Mesenchymal stem cell (in vitro differentiated cells and primary cell): ENCODE measurements at regions not wholly inside any gene's neighbourhood (a gene's known extent, or its start where the extent isn't known, plus 50 kb on each side); places are given as distances from the start of the nearest gene placed in this dataset.

ENCODE experiments used
- DNase-seq: peaks from one replicate; pipeline ENCODE4 v3.0.0-alpha.2; 2013
- H2AFZ ChIP-seq: one replicate; pipeline ENCODE4 v1.6.1; 2013; ENCODE audit warnings: low read depth, mild to moderate bottlenecking, control low read depth, inconsistent platforms, low read length, moderate library complexity
- H2AK5ac ChIP-seq: 2 replicates; pipeline ENCODE4 v1.6.1; 2013; ENCODE audit warnings: low read length, moderate library complexity, mild to moderate bottlenecking, inconsistent platforms; ENCODE audit not compliant: severe bottlenecking
- H2BK120ac ChIP-seq: one replicate; pipeline ENCODE4 v1.6.1; 2013; ENCODE audit warnings: low read depth, mild to moderate bottlenecking, inconsistent platforms, low read length, moderate library complexity
- H2BK12ac ChIP-seq, 2 experiments: one replicate each; pipeline ENCODE4 v1.6.1; 2013; ENCODE audit warnings: inconsistent platforms in 2 of 2, low read length in 2 of 2, mild to moderate bottlenecking in 2 of 2, moderate library complexity in 2 of 2, control low read depth in 1 of 2
- H2BK15ac ChIP-seq: one replicate; pipeline ENCODE4 v1.6.1; 2013; ENCODE audit warnings: mild to moderate bottlenecking, low read depth, inconsistent platforms; ENCODE audit not compliant: poor library complexity, severe bottlenecking
- H2BK5ac ChIP-seq: 2 replicates; pipeline ENCODE4 v1.6.1; 2013; ENCODE audit warnings: low read depth, mild to moderate bottlenecking, low read length, control low read depth, inconsistent platforms; ENCODE audit not compliant: poor library complexity, severe bottlenecking
- H3K14ac ChIP-seq, 2 experiments: one replicate each; pipeline ENCODE4 v1.6.1; 2013; ENCODE audit warnings: inconsistent platforms in 2 of 2, low read length in 2 of 2, control low read depth in 1 of 2, mild to moderate bottlenecking in 1 of 2, moderate library complexity in 1 of 2
- H3K18ac ChIP-seq, 2 experiments: one replicate each; pipeline ENCODE4 v1.6.1; 2013; ENCODE audit warnings: inconsistent platforms in 2 of 2, low read length in 2 of 2, control low read depth in 1 of 2, low read depth in 1 of 2, mild to moderate bottlenecking in 1 of 2
- H3K23ac ChIP-seq, 2 experiments: one replicate each; pipeline ENCODE4 v1.6.1; 2013; ENCODE audit warnings: inconsistent platforms in 2 of 2, low read length in 2 of 2, mild to moderate bottlenecking in 2 of 2, moderate library complexity in 2 of 2, control low read depth in 1 of 2
- H3K27ac ChIP-seq: 2 replicates; pipeline ENCODE4 v1.5.1; 2013; ENCODE audit warnings: mild to moderate bottlenecking, moderate library complexity, low read length, control low read depth, inconsistent platforms; ENCODE audit not compliant: poor library complexity, severe bottlenecking
- H3K27me3 ChIP-seq, 2 experiments: 2 replicates each; pipeline versions ENCODE4 v1.6.1 to v1.7.0; 2013; ENCODE audit warnings: low read length in 2 of 2, mild to moderate bottlenecking in 2 of 2, moderate library complexity in 2 of 2, control low read depth in 1 of 2, inconsistent platforms in 1 of 2; ENCODE audit not compliant: control insufficient read depth in 1 of 2, insufficient read depth in 1 of 2
- H3K36me3 ChIP-seq, 2 experiments: 2 replicates each; pipeline versions ENCODE4 v1.6.1 to v1.7.0; 2013; ENCODE audit warnings: low read length in 2 of 2, control low read depth in 1 of 2, inconsistent platforms in 1 of 2, low read depth in 1 of 2, mild to moderate bottlenecking in 1 of 2; ENCODE audit not compliant: insufficient read depth in 2 of 2, control insufficient read depth in 1 of 2
- H3K4ac ChIP-seq, 2 experiments: one replicate each; pipeline ENCODE4 v1.6.1; 2013; ENCODE audit warnings: inconsistent platforms in 2 of 2, low read length in 2 of 2, mild to moderate bottlenecking in 2 of 2, moderate library complexity in 2 of 2, control low read depth in 1 of 2, low read depth in 1 of 2
- H3K4me1 ChIP-seq: 2 replicates; pipeline ENCODE4 v1.6.1; 2013; ENCODE audit warnings: low read depth, low read length, control low read depth; ENCODE audit not compliant: control insufficient read depth, insufficient read depth
- H3K4me2 ChIP-seq: 2 replicates; pipeline ENCODE4 v1.6.1; 2013; ENCODE audit warnings: low read length, mild to moderate bottlenecking, inconsistent platforms; ENCODE audit not compliant: poor library complexity, severe bottlenecking
- H3K4me3 ChIP-seq, 2 experiments: 2 replicates each; pipeline versions ENCODE4 v1.5.1 to v1.7.0; 2013; ENCODE audit warnings: low read length in 2 of 2, mild to moderate bottlenecking in 2 of 2, control low read depth in 1 of 2, low read depth in 1 of 2; ENCODE audit not compliant: insufficient read depth in 1 of 2
- H3K79me1 ChIP-seq: replicated peaks from 2 replicates; pipeline ENCODE4 v1.6.1; 2013; ENCODE audit warnings: mild to moderate bottlenecking, control low read depth, low read length, inconsistent platforms; ENCODE audit not compliant: poor library complexity, severe bottlenecking
- H3K9ac ChIP-seq: 2 replicates; pipeline ENCODE4 v1.7.0; 2013; ENCODE audit warnings: mild to moderate bottlenecking, low read length, moderate library complexity
- H3K9me3 ChIP-seq: 2 replicates; pipeline ENCODE4 v1.7.0; 2013; ENCODE audit warnings: mild to moderate bottlenecking, low read length; ENCODE audit not compliant: control insufficient read depth
- H4K8ac ChIP-seq: one replicate; pipeline ENCODE4 v1.6.1; 2013; ENCODE audit warnings: inconsistent platforms, mild to moderate bottlenecking, low read length, moderate library complexity
- H4K91ac ChIP-seq: one replicate; pipeline ENCODE4 v1.6.1; 2013; ENCODE audit warnings: mild to moderate bottlenecking, low read length, inconsistent platforms
- WGBS: methylation state at CpG from one replicate; pipeline ENCODE4 v1.1.7; 2013; ENCODE audit warnings: mixed read lengths; 5-methylcytosine and 5-hydroxymethylcytosine counted together

DNA sequence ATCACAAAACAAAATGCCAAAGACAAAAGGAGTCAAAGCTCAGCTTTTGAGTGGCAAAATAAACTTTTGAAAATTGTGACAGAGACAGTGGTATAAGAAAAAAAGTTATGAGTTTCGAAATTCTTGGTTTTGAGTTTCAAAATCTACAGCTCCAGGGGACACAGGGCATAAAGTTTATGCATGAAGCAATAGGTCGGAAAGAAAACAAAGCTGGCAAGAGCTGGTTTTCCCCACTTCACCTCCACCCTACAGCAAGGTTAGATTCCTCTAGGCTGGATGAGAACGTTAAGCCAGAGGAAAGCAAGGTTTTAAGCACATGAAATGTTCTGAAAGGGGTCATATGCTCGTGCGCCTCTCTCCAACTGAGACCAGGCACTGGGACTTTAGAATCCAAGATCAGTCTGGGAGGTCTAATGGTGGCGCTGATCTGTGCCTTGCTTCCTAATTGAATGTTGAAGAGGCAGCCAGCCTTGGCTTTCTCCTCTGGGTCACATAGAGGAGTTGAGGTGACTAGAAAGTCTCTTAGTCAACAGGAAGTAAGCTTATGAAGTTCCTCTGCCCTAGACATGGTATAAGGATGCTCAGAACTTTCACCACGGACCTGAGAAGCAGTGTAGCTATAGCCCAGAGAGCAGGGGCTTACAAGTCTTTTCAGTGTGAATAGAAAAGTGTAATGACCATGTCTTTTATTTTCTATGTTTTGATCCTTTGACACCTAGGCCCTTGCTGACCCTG is 167.7 kb upstream of the DMAC1 start:
- H2AK5ac ChIP-seq: no peak overlapping the region
- H3K79me1 ChIP-seq: no peaks in the 10 kb centered on the region
- no peak overlapping the region for H4K91ac ChIP-seq
- no peak overlapping the region for H3K18ac ChIP-seq
- no peak overlapping the region for H3K9ac ChIP-seq
- H3K27ac ChIP-seq: no peak overlapping the region
- H3K4ac ChIP-seq: no peak overlapping the region
- H2BK15ac ChIP-seq: no peak overlapping the region
- H3K27me3 ChIP-seq: peaks cover 0 to 5% of the 10 kb centered on the region in 2 experiments
- no peak overlapping the region for H2BK5ac ChIP-seq
- no peak overlapping the region for H2BK120ac ChIP-seq
- DNase-seq: no peak
- H3K4me3 ChIP-seq: no peak overlapping the region
- no peak overlapping the region for H2BK12ac ChIP-seq
- no peaks in the 10 kb centered on the region for H3K36me3 ChIP-seq
- no peak overlapping the region for H3K14ac ChIP-seq
- H3K4me1 ChIP-seq: no peaks in the 10 kb centered on the region
- H3K4me2 ChIP-seq: no peak overlapping the region
- 65% methylated on average over 6 of the region's 7 CpGs for WGBS
- no peak overlapping the region for H2AFZ ChIP-seq
- H3K23ac ChIP-seq: no peak overlapping the region
- H4K8ac ChIP-seq: no peak overlapping the region
- H3K9me3 ChIP-seq: no peaks in the 10 kb centered on the region

- Histone ChIP-seq H2BK15ac (no peak overlapping the region), H3K36me3 (no peaks in the 10 kb centered on the region), H3K23ac (no peak overlapping the region), H3K9ac (no peak overlapping the region), H2AFZ (no peak overlapping the region), H3K79me1 (no peaks in the 10 kb centered on the region), H3K27me3 (peaks cover 0 to 5% of the 10 kb centered on the region in 2 experiments), H2BK5ac (no peak overlapping the region), H3K4ac (no peak overlapping the region), H3K4me1 (no peaks in the 10 kb centered on the region), H2BK120ac (no peak overlapping the region), H3K27ac (no peak overlapping the region), H3K18ac (no peak overlapping the region), H3K4me3 (no peak overlapping the region), H4K91ac (no peak overlapping the region), H3K14ac (no peak overlapping the region), H2AK5ac (no peak overlapping the region), H4K8ac (no peak overlapping the region), H3K4me2 (no peak overlapping the region), H2BK12ac (no peak overlapping the region), H3K9me3 (no peaks in the 10 kb centered on the region)
- 86% methylated on average over 3 of the region's 3 CpGs for WGBS
- DNase-seq: no peak
Measured at GRCh38 chr9:7965063-7965462, 165.5 kb upstream of the DMAC1 start.

GRCh38 chr9:7963026-7963425 is 163.4 kb upstream of the DMAC1 start:
- H3K18ac ChIP-seq: no peak overlapping the region
- no peak overlapping the region for H2BK5ac ChIP-seq
- no peak overlapping the region for H3K4ac ChIP-seq
- no peak for DNase-seq
- no peak overlapping the region for H3K14ac ChIP-seq
- H3K23ac ChIP-seq: no peak overlapping the region
- H2BK15ac ChIP-seq: no peak overlapping the region
- H3K9me3 ChIP-seq: no peaks in the 10 kb centered on the region
- no peak overlapping the region for H3K9ac ChIP-seq
- no peak overlapping the region for H3K4me2 ChIP-seq
- H4K8ac ChIP-seq: no peak overlapping the region
- no peak overlapping the region for H3K4me3 ChIP-seq
- no peaks in the 10 kb centered on the region for H3K79me1 ChIP-seq
- no peak overlapping the region for H4K91ac ChIP-seq
- no peak overlapping the region for H3K27ac ChIP-seq
- no peak overlapping the region for H2BK120ac ChIP-seq
- H3K36me3 ChIP-seq: no peaks in the 10 kb centered on the region
- peaks cover 0 to 5% of the 10 kb centered on the region in 2 experiments for H3K27me3 ChIP-seq
- H2AK5ac ChIP-seq: no peak overlapping the region
- no peak overlapping the region for H2AFZ ChIP-seq
- no peak overlapping the region for H2BK12ac ChIP-seq
- no peaks in the 10 kb centered on the region for H3K4me1 ChIP-seq
- WGBS: 68% methylated on average over 4 of the region's 5 CpGs

DNA sequence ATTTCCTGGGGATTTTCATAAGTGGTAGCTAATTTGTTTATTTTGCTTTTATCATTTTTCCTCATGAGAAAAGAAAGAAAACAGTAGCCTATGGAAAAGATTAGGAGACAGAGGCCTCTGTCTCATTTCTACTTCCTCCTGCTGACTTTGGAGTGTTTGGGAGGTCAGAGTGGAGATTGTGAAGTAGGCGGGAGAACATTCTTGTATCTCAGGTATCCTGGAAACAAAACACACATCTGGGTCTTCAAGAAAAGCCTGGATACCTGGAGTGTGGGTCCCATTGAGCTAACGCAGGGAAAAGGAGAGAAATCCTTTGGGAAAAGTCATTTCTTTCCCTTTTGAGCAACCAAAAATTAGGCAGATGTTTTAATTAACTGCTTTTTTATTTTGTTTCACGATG is 161.5 kb upstream of the DMAC1 start:
- DNase-seq: no peak
- no peak overlapping the region for H3K4me3 ChIP-seq
- H4K91ac ChIP-seq: no peak overlapping the region
- no peak overlapping the region for H3K4ac ChIP-seq
- no peaks in the 10 kb centered on the region for H3K79me1 ChIP-seq
- H4K8ac ChIP-seq: no peak overlapping the region
- H3K27ac ChIP-seq: no peak overlapping the region
- no peak overlapping the region for H2BK5ac ChIP-seq
- no peak overlapping the region for H2BK120ac ChIP-seq
- no peak overlapping the region for H3K14ac ChIP-seq
- H2AFZ ChIP-seq: no peak overlapping the region
- H2AK5ac ChIP-seq: no peak overlapping the region
- no peak overlapping the region for H2BK15ac ChIP-seq
- H3K9ac ChIP-seq: no peak overlapping the region
- H3K9me3 ChIP-seq: no peaks in the 10 kb centered on the region
- no peak overlapping the region for H3K4me2 ChIP-seq
- H3K27me3 ChIP-seq: peaks cover 0 to 5% of the 10 kb centered on the region in 2 experiments
- H3K23ac ChIP-seq: no peak overlapping the region
- H2BK12ac ChIP-seq: no peak overlapping the region
- no peaks in the 10 kb centered on the region for H3K4me1 ChIP-seq
- WGBS: 77% methylated on average over 2 of the region's 3 CpGs
- no peak overlapping the region for H3K18ac ChIP-seq
- H3K36me3 ChIP-seq: no peaks in the 10 kb centered on the region
